ENCODE measurements at regions not wholly inside any gene's neighbourhood (a gene's known extent, or its start where the extent isn't known, plus 50 kb on each side); places are given as distances from the start of the nearest gene placed in this dataset.

DNA sequence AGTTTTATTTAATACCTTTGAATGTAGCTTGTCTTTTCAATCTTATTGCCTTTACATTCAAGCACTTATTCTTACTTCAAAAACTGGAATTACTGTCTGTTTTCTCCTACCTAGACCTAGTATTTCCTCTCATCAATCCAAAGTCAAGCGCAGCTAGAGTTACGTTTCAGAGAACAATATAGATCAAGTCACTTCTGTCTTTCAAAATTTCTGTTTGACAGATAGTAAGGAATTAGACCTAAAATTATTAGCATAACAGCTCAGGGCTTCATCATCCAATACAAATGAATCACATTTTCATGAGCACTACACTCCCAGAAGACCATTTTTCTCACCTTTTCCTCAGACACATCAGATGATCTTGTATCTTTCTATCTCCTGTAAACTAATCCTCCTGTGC lies 170.6 kb downstream of the CCDC59 start:
- TF ChIP-seq, protein P1, sequence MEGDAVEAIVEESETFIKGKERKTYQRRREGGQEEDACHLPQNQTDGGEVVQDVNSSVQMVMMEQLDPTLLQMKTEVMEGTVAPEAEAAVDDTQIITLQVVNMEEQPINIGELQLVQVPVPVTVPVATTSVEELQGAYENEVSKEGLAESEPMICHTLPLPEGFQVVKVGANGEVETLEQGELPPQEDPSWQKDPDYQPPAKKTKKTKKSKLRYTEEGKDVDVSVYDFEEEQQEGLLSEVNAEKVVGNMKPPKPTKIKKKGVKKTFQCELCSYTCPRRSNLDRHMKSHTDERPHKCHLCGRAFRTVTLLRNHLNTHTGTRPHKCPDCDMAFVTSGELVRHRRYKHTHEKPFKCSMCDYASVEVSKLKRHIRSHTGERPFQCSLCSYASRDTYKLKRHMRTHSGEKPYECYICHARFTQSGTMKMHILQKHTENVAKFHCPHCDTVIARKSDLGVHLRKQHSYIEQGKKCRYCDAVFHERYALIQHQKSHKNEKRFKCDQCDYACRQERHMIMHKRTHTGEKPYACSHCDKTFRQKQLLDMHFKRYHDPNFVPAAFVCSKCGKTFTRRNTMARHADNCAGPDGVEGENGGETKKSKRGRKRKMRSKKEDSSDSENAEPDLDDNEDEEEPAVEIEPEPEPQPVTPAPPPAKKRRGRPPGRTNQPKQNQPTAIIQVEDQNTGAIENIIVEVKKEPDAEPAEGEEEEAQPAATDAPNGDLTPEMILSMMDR (IDR thresholded peaks at IDR 0.05) = no peak
- no peak for TF ChIP-seq POLR2A (IDR thresholded peaks at IDR 0.05)

All from Peyer's patch (tissue), 4 donors.